Heart right ventricle (tissue), 16 donors: ENCODE measurements at regions not wholly inside any gene's neighbourhood (a gene's known extent, or its start where the extent isn't known, plus 50 kb on each side); places are given as distances from the start of the nearest gene placed in this dataset.

Experiments
- ATAC-seq, 8 donors: fragments of 200-7000 bp; cut with Tn5 transposase; one replicate each; pipeline ENCODE4 v1.9.1; 2020; ENCODE audit warnings: mild to moderate bottlenecking in 8 of 8, moderate library complexity in 8 of 8, moderate number of reproducible peaks in 1 of 8
- DNase-seq, 2 donors: peaks; one replicate each; pipeline ENCODE4 v3.0.0-alpha.2; 2020
- H3K27ac ChIP-seq, 10 donors: fragments of 200-600 bp; sonication (generic) in 2 of 10; one replicate each; pipeline versions ENCODE4 v1.5.0 to v1.8.0; 2020 to 2022; ENCODE audit warnings: mild to moderate bottlenecking in 3 of 10
- H3K27me3 ChIP-seq, 7 donors: fragments of 200-600 bp; one replicate each; pipeline ENCODE4 v1.8.0; 2021 to 2022; ENCODE audit warnings: mild to moderate bottlenecking in 2 of 7
- H3K36me3 ChIP-seq, 9 donors: fragments of 200-600 bp; sonication (generic) in 1 of 9; one replicate each; pipeline versions ENCODE4 v1.5.0 to v1.8.0; 2020 to 2022; ENCODE audit warnings: mild to moderate bottlenecking in 2 of 9
- H3K4me1 ChIP-seq, 9 donors: fragments of 200-600 bp; sonication (generic) in 1 of 9; one replicate each; pipeline versions ENCODE4 v1.5.0 to v1.8.0; 2020 to 2022; ENCODE audit warnings: mild to moderate bottlenecking in 4 of 9
- H3K4me3 ChIP-seq, 10 donors: fragments of 200-600 bp; sonication (generic) in 2 of 10; one replicate each; pipeline versions ENCODE4 v1.5.0 to v1.8.0; 2020 to 2022; ENCODE audit warnings: mild to moderate bottlenecking in 7 of 10, moderate library complexity in 2 of 10
- H3K9me3 ChIP-seq, 11 donors: fragments of 200-600 bp in 10 of 11; sonication (generic) in 2 of 11; one replicate each; pipeline versions ENCODE4 v1.5.0 to v1.8.0; 2013 to 2022; ENCODE audit warnings: mild to moderate bottlenecking in 2 of 11, control low read depth in 1 of 11, moderate library complexity in 1 of 11
- WGBS, 2 donors: extraction: QIAGEN DNeasy Blood & Tissue Kit; methylation state at CpG; one replicate each; pipeline ENCODE4 v1.1.7; 2013; ENCODE audit warnings: inconsistent platforms in 1 of 2; 5-methylcytosine and 5-hydroxymethylcytosine counted together
- intact Hi-C, 10 donors: fragments of 100-400 bp; cut with DNase I; formaldehyde crosslinking; loops; one replicate each; pipeline versions ENCODE4 v1.11.1 to v1.14.2; 2022
- TF ChIP-seq, protein P1 (sequence below), 9 donors: fragments of 200-600 bp; sonication (generic) in 2 of 9; IDR thresholded peaks; one replicate each; pipeline versions ENCODE4 v1.5.0 to v1.8.0; 2021 to 2022; ENCODE audit warnings: antibody characterized with exemption in 9 of 9, mild to moderate bottlenecking in 5 of 9, moderate library complexity in 1 of 9
- donor health status: Arrhythmogenic right ventricular cardiomyopathy.
- donor health status: ischemic (EF 13 %, LVEDD 7.1; RV severe dilation, severe dysfunction).
- donor health status: healthy with polysubstance abuse.
- donor health status: DM: no; HTN: yes; CAD: no.
- donor health status: DM: no; HTN: no; CAD: no.
- donor health status: ischemic (EF 25% LVEDD 6.9; RV normal size, moderate dysfunction).
- donor health status: ischemic (EF 25% LVEDD 5.7; RV mildly dilated, moderate dysfunction).
- donor health status: healthy.
- donor health status: DM: yes; HTN: yes; CAD: no.
- donor health status: Ischemic cardiomyopathy.
- donor health status: ischemic (EF 35%, LVEDD 5.7; RV mildly dilated, moderate dysfunction).
- donor health status: nonischemic (EF 11% LVEDD 7.7; RV severe dilation, severe dysfunction).
- donor health status: DM: yes; HTN: yes; CAD: no.
- donor health status: PGD.
- donor health status: ischemic (EF 29% LVEDD 5.4; RV normal size, mild dysfunction).
- donor health status: nonischemic (EF 23%, LVEDD 6.1; RV moderate dilation, normal function).

DNA sequence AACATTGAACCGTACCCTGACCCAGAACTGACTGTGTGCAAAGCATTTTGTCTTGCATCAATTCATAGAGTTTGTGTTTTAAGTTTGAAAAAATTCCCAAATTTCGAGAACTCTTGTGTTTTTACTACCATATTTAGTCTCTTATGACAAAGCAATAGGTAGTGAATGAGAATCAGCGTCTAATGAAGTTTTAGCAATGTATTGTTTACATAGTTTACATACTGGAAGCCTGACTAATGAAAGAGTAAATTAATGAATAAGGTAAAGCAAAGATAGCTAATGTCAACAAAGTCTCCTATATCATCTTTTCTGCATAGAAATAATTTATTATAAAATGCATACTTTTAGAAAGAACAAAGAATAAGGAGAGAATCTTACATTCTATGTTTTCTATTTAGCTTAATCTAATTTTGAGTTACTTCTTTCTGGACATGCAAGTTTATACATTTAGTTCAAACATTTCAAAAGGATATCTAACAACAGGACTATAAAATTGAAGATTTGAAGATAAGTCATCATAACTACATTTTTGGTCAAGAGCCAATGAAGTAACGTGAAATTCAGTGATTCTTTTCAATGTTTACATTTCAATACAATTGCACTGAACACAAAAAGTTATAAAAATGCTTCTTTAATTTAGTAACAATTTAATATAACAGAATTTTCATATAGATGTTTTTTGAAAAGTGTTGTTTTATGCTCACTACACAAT is 1943.7 kb downstream of the NCAM2 start:
- 75% methylated on average over 4 of the region's 4 CpGs for WGBS, 2 donors
- intact Hi-C loops, result no loop called here
- H3K27me3 ChIP-seq, result no peaks in the 10 kb centered on the region
- DNase-seq, result no peak
- no peak for ATAC-seq
- H3K36me3 ChIP-seq, result no peaks in the 10 kb centered on the region
- H3K4me1 ChIP-seq, result no peaks in the 10 kb centered on the region
- H3K27ac ChIP-seq, result no peak overlapping the region
- peaks cover 0 to 15% (median 0%) of the 10 kb centered on the region in 11 donors for H3K9me3 ChIP-seq
- no peak overlapping the region for H3K4me3 ChIP-seq
- TF ChIP-seq, protein P1, sequence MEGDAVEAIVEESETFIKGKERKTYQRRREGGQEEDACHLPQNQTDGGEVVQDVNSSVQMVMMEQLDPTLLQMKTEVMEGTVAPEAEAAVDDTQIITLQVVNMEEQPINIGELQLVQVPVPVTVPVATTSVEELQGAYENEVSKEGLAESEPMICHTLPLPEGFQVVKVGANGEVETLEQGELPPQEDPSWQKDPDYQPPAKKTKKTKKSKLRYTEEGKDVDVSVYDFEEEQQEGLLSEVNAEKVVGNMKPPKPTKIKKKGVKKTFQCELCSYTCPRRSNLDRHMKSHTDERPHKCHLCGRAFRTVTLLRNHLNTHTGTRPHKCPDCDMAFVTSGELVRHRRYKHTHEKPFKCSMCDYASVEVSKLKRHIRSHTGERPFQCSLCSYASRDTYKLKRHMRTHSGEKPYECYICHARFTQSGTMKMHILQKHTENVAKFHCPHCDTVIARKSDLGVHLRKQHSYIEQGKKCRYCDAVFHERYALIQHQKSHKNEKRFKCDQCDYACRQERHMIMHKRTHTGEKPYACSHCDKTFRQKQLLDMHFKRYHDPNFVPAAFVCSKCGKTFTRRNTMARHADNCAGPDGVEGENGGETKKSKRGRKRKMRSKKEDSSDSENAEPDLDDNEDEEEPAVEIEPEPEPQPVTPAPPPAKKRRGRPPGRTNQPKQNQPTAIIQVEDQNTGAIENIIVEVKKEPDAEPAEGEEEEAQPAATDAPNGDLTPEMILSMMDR (IDR thresholded peaks at IDR 0.05), result no peak

DNA sequence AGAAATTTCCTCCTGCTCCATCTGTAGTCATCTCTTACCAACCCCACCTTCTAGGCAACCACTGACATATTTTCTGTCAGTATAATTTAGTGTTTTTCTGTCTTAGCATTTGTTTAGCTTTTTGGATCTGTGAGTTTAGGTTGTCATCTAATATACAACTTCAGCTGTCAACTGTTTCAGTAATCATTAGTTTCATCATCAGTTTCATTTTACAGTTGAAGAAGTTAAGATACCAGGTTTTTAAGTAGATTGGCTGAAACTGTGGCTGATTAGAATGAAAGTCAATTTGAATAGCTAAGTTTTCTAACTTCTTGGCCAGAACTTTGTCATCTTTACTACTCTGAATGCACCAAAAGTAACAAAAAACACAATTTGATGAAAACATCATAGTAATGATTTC is 1957.3 kb downstream of the NCAM2 start:
- Histone ChIP-seq H3K27ac (no peak overlapping the region), H3K27me3 (no peaks in the 10 kb centered on the region), H3K36me3 (no peaks in the 10 kb centered on the region), H3K4me1 (no peaks in the 10 kb centered on the region), H3K9me3 (no peaks in the 10 kb centered on the region), H3K4me3 (no peak overlapping the region)
- no peak for DNase-seq
- ATAC-seq, result no peak
- TF ChIP-seq, protein P1 (IDR thresholded peaks at IDR 0.05), result no peak
- intact Hi-C loops, result no loop called here

DNA sequence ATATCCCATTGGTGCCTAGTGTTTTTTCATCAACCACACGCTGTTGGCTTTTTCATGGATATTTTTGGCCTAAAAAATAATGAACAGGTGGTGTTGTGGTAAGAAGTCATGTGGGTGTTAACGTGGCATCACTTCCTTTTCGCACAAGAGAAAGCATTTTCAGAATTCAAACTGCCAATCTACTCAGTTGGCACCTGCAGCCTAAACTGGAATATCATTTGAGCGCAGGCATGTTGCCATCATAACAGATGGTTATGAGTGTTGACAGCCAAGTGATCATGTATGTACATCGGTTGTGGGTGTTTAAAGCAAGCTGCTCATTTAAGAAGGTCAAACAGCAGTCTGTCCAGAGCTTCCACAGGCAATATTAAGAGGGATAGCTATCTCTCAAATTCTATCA is 1963.0 kb downstream of the NCAM2 start:
- Histone ChIP-seq H3K27me3 (no peaks in the 10 kb centered on the region), H3K27ac (no peak overlapping the region), H3K9me3 (no peaks in the 10 kb centered on the region), H3K4me1 (no peaks in the 10 kb centered on the region), H3K4me3 (no peak overlapping the region), H3K36me3 (no peaks in the 10 kb centered on the region)
- intact Hi-C loops, result no loop called here
- 70 to 76% methylated on average over 5 of the region's 5 CpGs for WGBS, 2 donors
- no peak for DNase-seq
- TF ChIP-seq, protein P1 (IDR thresholded peaks at IDR 0.05), result no peak
- no peak for ATAC-seq

DNA sequence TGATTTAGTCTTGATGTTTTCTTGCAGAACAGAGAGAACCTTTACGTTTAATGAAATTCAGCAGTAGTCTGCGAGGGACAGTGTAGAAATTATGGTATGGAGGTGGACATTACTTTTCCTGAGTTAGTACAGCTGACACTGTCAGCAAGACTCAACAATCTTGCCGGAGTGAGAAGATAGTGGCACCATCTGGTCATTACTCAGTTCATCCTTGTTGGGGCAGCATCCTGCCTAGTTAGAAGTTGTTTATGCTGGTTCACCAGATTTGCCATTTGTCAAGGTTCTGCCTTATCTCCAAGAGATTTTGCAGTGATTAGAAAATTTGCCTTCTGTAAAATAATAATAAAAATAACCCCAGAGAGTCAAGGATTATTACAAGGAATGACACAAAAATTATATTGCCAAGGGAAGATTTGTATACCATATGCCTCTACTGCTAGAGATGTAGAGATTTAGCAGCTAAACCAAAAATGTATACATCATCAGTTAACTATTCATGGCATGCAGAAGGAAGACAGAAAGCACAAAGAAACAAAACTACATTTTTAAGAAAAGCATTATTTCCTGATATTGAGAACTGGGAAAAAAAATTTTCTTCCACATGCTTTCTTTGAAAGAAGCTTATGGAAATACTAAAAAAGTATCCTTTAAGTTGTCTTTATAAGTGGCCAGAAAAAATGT is 1967.4 kb downstream of the NCAM2 start:
- Histone ChIP-seq H3K9me3 (no peaks in the 10 kb centered on the region), H3K27me3 (no peaks in the 10 kb centered on the region), H3K4me1 (no peaks in the 10 kb centered on the region), H3K36me3 (no peaks in the 10 kb centered on the region), H3K4me3 (no peak overlapping the region), H3K27ac (no peak overlapping the region)
- no peak for ATAC-seq
- TF ChIP-seq, protein P1 (IDR thresholded peaks at IDR 0.05), result no peak
- 48 to 55% methylated on average over 3 of the region's 3 CpGs for WGBS, 2 donors
- intact Hi-C loops, result no loop called here
- DNase-seq, result no peak
